HEK293T (cell line): ENCODE measurements at regions not wholly inside any gene's neighbourhood (a gene's known extent, or its start where the extent isn't known, plus 50 kb on each side); places are given as distances from the start of the nearest gene placed in this dataset.

Experiments
- CTCF ChIA-PET: fragments of 350-600 bp; formaldehyde crosslinking; extraction: SDS; loops from one replicate; lab custom pipeline; 2021; ENCODE audit warnings: antibody characterized with exemption, inconsistent platforms; lab: Yijun Ruan, JAX
- POLR2A ChIA-PET: fragments of 350-600 bp; formaldehyde crosslinking; extraction: SDS; loops from one replicate; lab custom pipeline; 2020; ENCODE audit warnings: antibody characterized with exemption, inconsistent platforms; lab: Yijun Ruan, JAX
- DNase-seq: peaks from one replicate; pipeline ENCODE4 v3.0.0; 2012; ENCODE audit warnings: mixed read lengths; ENCODE audit errors: extremely low spot score
- ARNT ChIP-seq: fragments of 450-650 bp; IDR thresholded peaks from 2 replicates; pipeline ENCODE4 v1.6.1; 2017; ENCODE audit warnings: mild to moderate bottlenecking
- BHLHE40 ChIP-seq: fragments of 450-650 bp; IDR thresholded peaks from 2 replicates; pipeline ENCODE4 v1.6.1; 2016; ENCODE audit warnings: mild to moderate bottlenecking, moderate library complexity, borderline replicate concordance
- CTBP1 ChIP-seq: fragments of 450-650 bp; IDR thresholded peaks from 2 replicates; pipeline ENCODE4 v1.6.1; 2016; ENCODE audit warnings: borderline replicate concordance
- ELF4 ChIP-seq: fragments of 450-650 bp; IDR thresholded peaks from 2 replicates; pipeline ENCODE4 v1.6.1; 2017; ENCODE audit warnings: antibody characterized with exemption
- FOXA1 ChIP-seq: fragments of 450-650 bp; IDR thresholded peaks from 2 replicates; pipeline ENCODE4 v1.6.1; 2016; ENCODE audit warnings: mild to moderate bottlenecking
- FOXK2 ChIP-seq: fragments of 450-650 bp; IDR thresholded peaks from 2 replicates; pipeline ENCODE4 v1.6.1; 2016; ENCODE audit warnings: mild to moderate bottlenecking
- FOXM1 ChIP-seq: fragments of 450-650 bp; IDR thresholded peaks from 2 replicates; pipeline ENCODE4 v1.6.1; 2017; ENCODE audit warnings: mild to moderate bottlenecking, borderline replicate concordance
- HDGF ChIP-seq: fragments of 450-650 bp; IDR thresholded peaks from 2 replicates; pipeline ENCODE4 v1.6.1; 2017; ENCODE audit warnings: antibody characterized with exemption, borderline replicate concordance
- L3MBTL2 ChIP-seq: fragments of 450-650 bp; conservative IDR thresholded peaks from 2 replicates; pipeline ENCODE4 v1.6.1; 2016; ENCODE audit warnings: mild to moderate bottlenecking
- LEF1 ChIP-seq: fragments of 450-650 bp; IDR thresholded peaks from 2 replicates; pipeline ENCODE4 v1.6.1; 2017; ENCODE audit warnings: mild to moderate bottlenecking, borderline replicate concordance
- NFRKB ChIP-seq: fragments of 450-650 bp; IDR thresholded peaks from 2 replicates; pipeline ENCODE4 v1.6.1; 2016; ENCODE audit warnings: mild to moderate bottlenecking, moderate library complexity
- PKNOX1 ChIP-seq: fragments of 450-650 bp; IDR thresholded peaks from 2 replicates; pipeline ENCODE4 v1.6.1; 2016
- SP1 ChIP-seq: fragments of 450-650 bp; IDR thresholded peaks from 2 replicates; pipeline ENCODE4 v1.6.1; 2017
- SUZ12 ChIP-seq: fragments of 450-650 bp; IDR thresholded peaks from 2 replicates; pipeline ENCODE4 v1.6.1; 2016; ENCODE audit warnings: mild to moderate bottlenecking
- TARDBP ChIP-seq: fragments of 450-650 bp; IDR thresholded peaks from 2 replicates; pipeline ENCODE4 v1.6.1; 2016
- ZNF384 ChIP-seq: fragments of 450-650 bp; IDR thresholded peaks from 2 replicates; pipeline ENCODE4 v1.6.1; 2016

GRCh38 chr5:124884114-124884513 lies 137.7 kb upstream of the ZNF608 start:
- no peak for DNase-seq
- ChIA-PET CTCF (interaction anchor here (1.0 to 1.3 kb wide), 2 partner anchors 12 to 137 kb away, joined by 3 to 6 read pairs; no protein-coding TSS in a partner anchor), POLR2A (interaction anchor here (0.8 kb wide), 1 partner anchor 135 kb away, joined by 4 read pairs; no protein-coding TSS in a partner anchor)
- TF ChIP-seq NFRKB (no peak), SP1 (no peak), FOXK2 (no peak), FOXA1 (no peak), BHLHE40 (no peak), FOXM1 (no peak)

- POLR2A ChIA-PET, result no interaction called here
- TF ChIP-seq L3MBTL2 (no peak), ARNT (no peak), ZNF384 (no peak), ELF4 (no peak), HDGF (no peak)
Measured at GRCh38 chr5:124885490-124885889, 139.1 kb upstream of the ZNF608 start.

GRCh38 chr5:124887223-124887622 lies 140.8 kb upstream of the ZNF608 start:
- ChIA-PET CTCF (no interaction called here), POLR2A (interaction anchor here (0.7 to 1.4 kb wide), 2 partner anchors 138 to 250 kb away, joined by 3 to 7 read pairs; no protein-coding TSS in a partner anchor)
- TF ChIP-seq FOXK2 (no peak), ARNT (no peak), PKNOX1 (peak; percentile 29; the same call in 1 of the 2 replicates), NFRKB (no peak), FOXA1 (no peak), LEF1 (no peak), FOXM1 (no peak)
- peak; percentile 21 for DNase-seq

More at GRCh38 chr5:124885490-124885889, 139.1 kb upstream of the ZNF608 start:
- CTCF ChIA-PET, result no interaction called here
- no peak for DNase-seq

GRCh38 chr5:124888050-124888506 lies 141.6 kb upstream of the ZNF608 start:
- DNase-seq, result peak; percentile 55
- POLR2A ChIA-PET, result interaction anchor here (1.4 kb wide), 1 partner anchor 139 kb away, joined by 7 read pairs; no protein-coding TSS in a partner anchor
- CTCF ChIA-PET, result interaction anchor here (0.6 to 0.7 kb wide), 5 partner anchors 14 to 679 kb away, joined by 3 to 5 read pairs (median 3); no protein-coding TSS in a partner anchor
- TF ChIP-seq ELF4, result no peak
- no peak for TF ChIP-seq SP1
- no peak for TF ChIP-seq ZNF384
- TF ChIP-seq PKNOX1, result no peak; the same call in 1 of the 2 replicates
- no peak for TF ChIP-seq BHLHE40
- TF ChIP-seq ARNT, result no peak
- TF ChIP-seq CTBP1, result no peak
- no peak for TF ChIP-seq L3MBTL2
- no peak for TF ChIP-seq NFRKB
- TF ChIP-seq FOXK2, result no peak

GRCh38 chr5:124888622-124889485 lies 142.4 kb upstream of the ZNF608 start:
- ChIA-PET CTCF (interaction anchor here (0.5 to 0.7 kb wide), 7 partner anchors 13 to 1768 kb away, joined by 3 to 5 read pairs (median 3); no protein-coding TSS in a partner anchor), POLR2A (interaction anchor here (1.1 kb wide), 1 partner anchor 18 kb away, joined by 3 read pairs; no protein-coding TSS in a partner anchor)
- peak; percentile 29; the same call in 1 of the 2 replicates for TF ChIP-seq FOXA1
- no peak for TF ChIP-seq SUZ12
- no peak for TF ChIP-seq CTBP1
- DNase-seq, result no peak

- CTCF ChIA-PET, result interaction anchor here (0.5 kb wide), 1 partner anchor 358 kb away, joined by 3 read pairs; no protein-coding TSS in a partner anchor
- POLR2A ChIA-PET, result interaction anchor here (1.1 kb wide), 1 partner anchor 18 kb away, joined by 3 read pairs; no protein-coding TSS in a partner anchor
- TF ChIP-seq TARDBP (no peak), FOXA1 (no peak), FOXM1 (no peak), ZNF384 (no peak), BHLHE40 (no peak), HDGF (no peak), NFRKB (no peak), ARNT (no peak), CTBP1 (no peak), L3MBTL2 (no peak), PKNOX1 (no peak), SUZ12 (no peak)
Measured at GRCh38 chr5:124889486-124889825, 143.0 kb upstream of the ZNF608 start.

More at GRCh38 chr5:124889486-124889825, 143.0 kb upstream of the ZNF608 start:
- no peak for DNase-seq
